ENCODE measurements at regions not wholly inside any gene's neighbourhood (a gene's known extent, or its start where the extent isn't known, plus 50 kb on each side); places are given as distances from the start of the nearest gene placed in this dataset.

DNA sequence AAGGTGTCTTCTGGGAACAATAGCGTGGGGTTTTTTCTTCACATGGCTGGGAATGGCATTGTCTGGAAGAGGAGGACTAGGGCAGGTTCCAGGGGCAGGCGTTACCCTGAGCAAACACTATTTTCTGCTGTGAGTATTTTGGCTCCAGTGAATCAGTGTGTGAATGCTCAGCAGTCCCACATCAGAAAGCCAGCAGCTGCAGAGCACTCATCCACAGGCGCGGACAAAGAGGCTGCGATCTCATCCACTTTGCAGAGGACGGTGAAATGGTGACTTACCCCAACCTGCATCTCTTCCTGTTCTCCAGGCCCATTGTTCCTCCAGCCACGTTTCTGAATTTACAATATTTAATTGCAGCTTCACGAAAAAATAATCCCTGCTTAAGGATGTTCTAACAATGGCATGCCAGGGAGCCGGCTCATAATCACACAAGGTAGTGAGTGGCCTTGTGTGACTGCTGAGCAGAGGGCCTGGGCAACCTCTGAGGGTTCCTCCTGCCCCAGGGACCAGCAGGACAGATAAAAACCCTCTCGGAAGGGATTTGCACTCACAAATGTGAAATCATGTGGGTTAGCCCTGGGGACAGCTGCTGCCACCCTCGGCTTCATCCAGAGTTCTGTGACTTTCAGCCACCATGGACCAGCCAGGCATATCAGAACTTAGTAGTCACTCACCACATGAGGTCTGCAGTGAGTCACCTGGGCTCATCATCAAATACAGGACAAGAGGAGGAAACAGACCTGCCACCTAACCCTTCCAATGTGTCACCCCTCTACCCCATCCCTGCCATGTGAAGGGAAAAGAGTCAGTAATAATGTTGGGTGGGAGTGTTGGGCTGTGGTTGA, 65.0 kb upstream of the EN2 start:
- TF ChIP-seq POLR2AphosphoS5 (IDR thresholded peaks at IDR 0.05; ENCODE audit: insufficient read depth, low read depth, low read length) (no peak), GATA2 (IDR thresholded peaks at IDR 0.05; ENCODE audit: insufficient read depth, insufficient read length, low read depth, low read length) (no peak)
- ChIA-PET POLR2A (no interaction called here), CTCF (interaction anchor here (4.4 kb wide), 1 partner anchor 12 kb away, joined by 26 read pairs; no protein-coding TSS in a partner anchor)
- Histone ChIP-seq H2AFZ (ENCODE audit: low read depth, low read length) (no peak overlapping the region), H3K27ac (ENCODE audit: insufficient read depth, low read depth, low read length) (no peak overlapping the region), H3K4me2 (ENCODE audit: insufficient read depth, low read length) (no peak overlapping the region), H3K9me1 (replicated peaks; ENCODE audit: control insufficient read depth, extremely low read depth, insufficient read depth, low read length) (no peaks in the 10 kb centered on the region), H4K20me1 (replicated peaks; ENCODE audit: control insufficient read depth, extremely low read depth, insufficient read depth, low read length) (no peaks in the 10 kb centered on the region), H3K4me3 (replicated peaks in 1 of 3; ENCODE audit: insufficient read depth in 1 of 3, low read depth in 1 of 3, low read length in 3 of 3) (no peak overlapping the region), H3K4me1 (ENCODE audit: control insufficient read depth, extremely low read depth, insufficient read depth, low read length) (no peaks in the 10 kb centered on the region), H3K9ac (replicated peaks; ENCODE audit: extremely low read depth, insufficient read depth, low read length) (no peak overlapping the region), H3K79me2 (ENCODE audit: control insufficient read depth, insufficient read depth, low read length) (no peaks in the 10 kb centered on the region), H3K9me3 (replicated peaks; ENCODE audit: control insufficient read depth, insufficient read depth, low read length) (no peaks in the 10 kb centered on the region), H3K36me3 (ENCODE audit: control insufficient read depth in 2 of 2, extremely low read depth in 1 of 2, insufficient read depth in 2 of 2, low read length in 2 of 2) (no peaks in the 10 kb centered on the region), H3K27me3 (ENCODE audit: control insufficient read depth in 2 of 2, insufficient read depth in 2 of 2, low read length in 2 of 2) (no peaks in the 10 kb centered on the region)
- no peak for DNase-seq (ENCODE audit: low read depth, low spot score)
- dilution Hi-C loops (cut with MboI; ENCODE audit: extremely low pct_ligation_motif_present, low sequenced_read_pairs) = no loop called here
- no TSS peak for BruUV-seq (replicated peaks)
- FAIRE-seq = no peak
- intact Hi-C loops (cut with micrococcal nuclease) = no loop called here

DNA sequence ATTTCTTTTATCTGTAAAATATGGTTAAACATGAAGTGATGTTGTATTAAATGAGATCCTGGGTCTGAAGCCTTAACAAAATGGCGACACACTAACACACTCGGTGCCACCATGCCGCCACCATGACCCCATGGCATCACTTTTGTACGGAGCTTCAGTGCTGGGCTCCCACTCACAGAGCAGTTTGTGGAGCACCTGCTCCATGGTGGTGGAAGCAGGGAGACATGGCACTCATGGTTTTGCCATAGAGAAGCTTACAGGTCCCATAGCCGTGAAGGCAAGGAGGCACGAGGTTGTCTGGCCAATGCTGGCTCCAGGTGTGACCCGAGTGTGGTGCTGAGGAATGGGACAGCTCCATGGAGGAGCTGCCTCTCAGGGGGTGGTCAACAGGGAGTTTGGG, 63.5 kb upstream of the EN2 start:
- dilution Hi-C loops (cut with MboI; ENCODE audit: extremely low pct_ligation_motif_present, low sequenced_read_pairs) (no loop called here), intact Hi-C loops (cut with micrococcal nuclease) (no loop called here)
- H3K27me3 ChIP-seq (ENCODE audit: control insufficient read depth in 2 of 2, insufficient read depth in 2 of 2, low read length in 2 of 2) = no peaks in the 10 kb centered on the region
- no peak overlapping the region for H3K4me3 ChIP-seq (replicated peaks in 1 of 3; ENCODE audit: insufficient read depth in 1 of 3, low read depth in 1 of 3, low read length in 3 of 3)
- no peaks in the 10 kb centered on the region for H3K9me1 ChIP-seq (replicated peaks; ENCODE audit: control insufficient read depth, extremely low read depth, insufficient read depth, low read length)
- TF ChIP-seq GATA2 (IDR thresholded peaks at IDR 0.05; ENCODE audit: insufficient read depth, insufficient read length, low read depth, low read length) (no peak), JUN (IDR thresholded peaks at IDR 0.05; ENCODE audit: borderline replicate concordance, insufficient read depth, insufficient read length, low read depth) (no peak), FOS (IDR thresholded peaks at IDR 0.05; ENCODE audit: borderline replicate concordance, insufficient read depth, low read length) (no peak), MYC (IDR thresholded peaks at IDR 0.05; ENCODE audit: low read depth, low read length) (no peak), EZH2 (IDR thresholded peaks at IDR 0.05; ENCODE audit: borderline replicate concordance, low read depth, low read length, severe bottlenecking) (no peak), POLR2A (IDR thresholded peaks at IDR 0.05; ENCODE audit: low read depth, low read length) (no peak), POLR2AphosphoS5 (IDR thresholded peaks at IDR 0.05; ENCODE audit: insufficient read depth, low read depth, low read length) (no peak)
- TF ChIP-seq, protein P1, sequence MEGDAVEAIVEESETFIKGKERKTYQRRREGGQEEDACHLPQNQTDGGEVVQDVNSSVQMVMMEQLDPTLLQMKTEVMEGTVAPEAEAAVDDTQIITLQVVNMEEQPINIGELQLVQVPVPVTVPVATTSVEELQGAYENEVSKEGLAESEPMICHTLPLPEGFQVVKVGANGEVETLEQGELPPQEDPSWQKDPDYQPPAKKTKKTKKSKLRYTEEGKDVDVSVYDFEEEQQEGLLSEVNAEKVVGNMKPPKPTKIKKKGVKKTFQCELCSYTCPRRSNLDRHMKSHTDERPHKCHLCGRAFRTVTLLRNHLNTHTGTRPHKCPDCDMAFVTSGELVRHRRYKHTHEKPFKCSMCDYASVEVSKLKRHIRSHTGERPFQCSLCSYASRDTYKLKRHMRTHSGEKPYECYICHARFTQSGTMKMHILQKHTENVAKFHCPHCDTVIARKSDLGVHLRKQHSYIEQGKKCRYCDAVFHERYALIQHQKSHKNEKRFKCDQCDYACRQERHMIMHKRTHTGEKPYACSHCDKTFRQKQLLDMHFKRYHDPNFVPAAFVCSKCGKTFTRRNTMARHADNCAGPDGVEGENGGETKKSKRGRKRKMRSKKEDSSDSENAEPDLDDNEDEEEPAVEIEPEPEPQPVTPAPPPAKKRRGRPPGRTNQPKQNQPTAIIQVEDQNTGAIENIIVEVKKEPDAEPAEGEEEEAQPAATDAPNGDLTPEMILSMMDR (IDR thresholded peaks at IDR 0.05; ENCODE audit: extremely low read depth in 1 of 2, insufficient read depth in 1 of 2, low read depth in 1 of 2, low read length in 2 of 2) = no peak
- TF ChIP-seq, protein P2, sequence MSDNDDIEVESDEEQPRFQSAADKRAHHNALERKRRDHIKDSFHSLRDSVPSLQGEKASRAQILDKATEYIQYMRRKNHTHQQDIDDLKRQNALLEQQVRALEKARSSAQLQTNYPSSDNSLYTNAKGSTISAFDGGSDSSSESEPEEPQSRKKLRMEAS (IDR thresholded peaks at IDR 0.05; ENCODE audit: insufficient read depth, insufficient read length) = no peak
- H3K4me1 ChIP-seq (ENCODE audit: control insufficient read depth, extremely low read depth, insufficient read depth, low read length) = no peaks in the 10 kb centered on the region
- no TSS peak for BruUV-seq (replicated peaks)
- H2AFZ ChIP-seq (ENCODE audit: low read depth, low read length) = no peak overlapping the region
- H3K79me2 ChIP-seq (ENCODE audit: control insufficient read depth, insufficient read depth, low read length) = no peaks in the 10 kb centered on the region
- no peak for DNase-seq (ENCODE audit: low read depth, low spot score)
- H3K9ac ChIP-seq (replicated peaks; ENCODE audit: extremely low read depth, insufficient read depth, low read length) = no peak overlapping the region
- ChIA-PET CTCF (interaction anchor here (0.6 to 4.4 kb wide), 3 partner anchors 13 to 49 kb away, joined by 3 to 26 read pairs (median 3); no protein-coding TSS in a partner anchor), POLR2A (no interaction called here)
- no peak overlapping the region for H3K4me2 ChIP-seq (ENCODE audit: insufficient read depth, low read length)
- H3K27ac ChIP-seq (ENCODE audit: insufficient read depth, low read depth, low read length) = no peak overlapping the region
- FAIRE-seq = no peak
- no peaks in the 10 kb centered on the region for H3K9me3 ChIP-seq (replicated peaks; ENCODE audit: control insufficient read depth, insufficient read depth, low read length)
- H4K20me1 ChIP-seq (replicated peaks; ENCODE audit: control insufficient read depth, extremely low read depth, insufficient read depth, low read length) = no peaks in the 10 kb centered on the region
- H3K36me3 ChIP-seq (ENCODE audit: control insufficient read depth in 2 of 2, extremely low read depth in 1 of 2, insufficient read depth in 2 of 2, low read length in 2 of 2) = no peaks in the 10 kb centered on the region
